WTC11 (cell line): ENCODE measurements at regions not wholly inside any gene's neighbourhood (a gene's known extent, or its start where the extent isn't known, plus 50 kb on each side); places are given as distances from the start of the nearest gene placed in this dataset.

Experiments used
- ATAC-seq: fragments of 200-7000 bp; cut with Tn5 transposase; 2 replicates; pipeline ENCODE4 v1.10.0; 2021; ENCODE audit warnings: mild to moderate bottlenecking, moderate library complexity
- CTCF ChIA-PET: fragments of 300-600 bp; sonication (Branson Sonifier 250); formaldehyde crosslinking; loops from one replicate; lab custom pipeline; 2021; ENCODE audit warnings: antibody characterized with exemption; lab: Charles Lee
- POLR2A ChIA-PET: fragments of 350-600 bp; sonication (Branson Sonifier 250); formaldehyde crosslinking; loops from one replicate; lab custom pipeline; 2021; ENCODE audit warnings: antibody characterized with exemption; lab: Charles Lee
- DNase-seq: peaks from one replicate; pipeline ENCODE4 v3.0.0; 2021; ENCODE audit warnings: low spot score
- H3K27ac Mint-ChIP-seq: 2 replicates; pipeline ENCODE4 v1.8.0; 2021; ENCODE audit warnings: mixed read lengths
- H3K27me3 Mint-ChIP-seq: 2 replicates; pipeline ENCODE4 v1.8.0; 2021; ENCODE audit warnings: low read depth, mild to moderate bottlenecking, moderate library complexity, mixed read lengths
- H3K36me3 Mint-ChIP-seq: 2 replicates; pipeline ENCODE4 v1.8.0; 2021; ENCODE audit warnings: mixed read lengths
- H3K4me1 Mint-ChIP-seq: 2 replicates; pipeline ENCODE4 v1.8.0; 2022; ENCODE audit warnings: mixed read lengths
- H3K4me3 Mint-ChIP-seq: 2 replicates; pipeline ENCODE4 v1.8.0; 2021; ENCODE audit warnings: mild to moderate bottlenecking, moderate library complexity, mixed read lengths
- H3K9me3 Mint-ChIP-seq: 2 replicates; pipeline ENCODE4 v1.8.0; 2021; ENCODE audit warnings: mixed read lengths
- ATF3 ChIP-seq: sonication (generic); formaldehyde crosslinking; conservative IDR thresholded peaks from 2 replicates; pipeline ENCODE4 v1.8.1; 2022; ENCODE audit warnings: mild to moderate bottlenecking, missing genetic modification reagents
- E2F1 ChIP-seq: sonication (generic); formaldehyde crosslinking; IDR thresholded peaks from 2 replicates; pipeline ENCODE4 v1.8.0; 2022; ENCODE audit warnings: mild to moderate bottlenecking, missing genetic modification reagents
- E2F4 ChIP-seq: sonication (generic); formaldehyde crosslinking; IDR thresholded peaks from 2 replicates; pipeline ENCODE4 v1.8.1; 2022; ENCODE audit warnings: low read depth, mild to moderate bottlenecking, moderate library complexity, missing genetic modification reagents, borderline replicate concordance
- E2F5 ChIP-seq: sonication (generic); formaldehyde crosslinking; IDR thresholded peaks from 2 replicates; pipeline ENCODE4 v1.8.1; 2022; ENCODE audit warnings: mild to moderate bottlenecking, moderate library complexity, missing genetic modification reagents
- EMX1 ChIP-seq: fragments of 250-450 bp; sonication (Bioruptor Pico); IDR thresholded peaks from 2 replicates; pipeline ENCODE4 v1.8.0; 2021; ENCODE audit warnings: mild to moderate bottlenecking
- FOXJ3 ChIP-seq: sonication (generic); formaldehyde crosslinking; IDR thresholded peaks from 2 replicates; pipeline ENCODE4 v1.9.0; 2021; ENCODE audit warnings: missing genetic modification reagents, mild to moderate bottlenecking, borderline replicate concordance
- FOXK1 ChIP-seq: sonication (generic); formaldehyde crosslinking; IDR thresholded peaks from 2 replicates; pipeline ENCODE4 v1.8.0; 2022; ENCODE audit warnings: mild to moderate bottlenecking, moderate library complexity, missing genetic modification reagents
- GRHL2 ChIP-seq: fragments of 250-450 bp; sonication (Bioruptor Pico); IDR thresholded peaks from 2 replicates; pipeline ENCODE4 v1.8.0; 2022; ENCODE audit warnings: mild to moderate bottlenecking, moderate library complexity; ENCODE audit not compliant: insufficient replicate concordance, severe bottlenecking
- IRF1 ChIP-seq: sonication (generic); formaldehyde crosslinking; IDR thresholded peaks from 2 replicates; pipeline ENCODE4 v1.8.0; 2023; ENCODE audit warnings: missing genetic modification reagents
- JAZF1 ChIP-seq: fragments of 250-450 bp; sonication (Bioruptor Pico); IDR thresholded peaks from 2 replicates; pipeline ENCODE4 v1.9.0; 2021; ENCODE audit warnings: moderate library complexity, mild to moderate bottlenecking, inconsistent platforms
- NFATC4 ChIP-seq: fragments of 250-450 bp; sonication (Bioruptor Pico); IDR thresholded peaks from 2 replicates; pipeline ENCODE4 v1.9.0; 2021; ENCODE audit warnings: mild to moderate bottlenecking
- RELA ChIP-seq: sonication (generic); formaldehyde crosslinking; IDR thresholded peaks from 2 replicates; pipeline ENCODE4 v1.8.1; 2022; ENCODE audit warnings: missing genetic modification reagents, mild to moderate bottlenecking, borderline replicate concordance
- SOX15 ChIP-seq: fragments of 250-450 bp; sonication (Bioruptor Pico); IDR thresholded peaks from 2 replicates; pipeline ENCODE4 v1.9.0; 2021; ENCODE audit warnings: mild to moderate bottlenecking
- ZBTB21 ChIP-seq: sonication (generic); formaldehyde crosslinking; IDR thresholded peaks from 2 replicates; pipeline ENCODE4 v1.8.1; 2023; ENCODE audit warnings: mild to moderate bottlenecking, missing genetic modification reagents, borderline replicate concordance
- ZBTB43 ChIP-seq: sonication (generic); formaldehyde crosslinking; IDR thresholded peaks from 2 replicates; pipeline ENCODE4 v1.8.1; 2023; ENCODE audit warnings: mild to moderate bottlenecking, missing genetic modification reagents
- ZMAT4 ChIP-seq: fragments of 250-450 bp; sonication (Bioruptor Pico); IDR thresholded peaks from 2 replicates; pipeline ENCODE4 v1.9.0; 2021; ENCODE audit warnings: mild to moderate bottlenecking
- ZNF138 ChIP-seq: sonication (generic); formaldehyde crosslinking; conservative IDR thresholded peaks from 2 replicates; pipeline ENCODE4 v1.8.1; 2022; ENCODE audit warnings: mild to moderate bottlenecking, moderate library complexity, missing genetic modification reagents
- ZNF281 ChIP-seq: sonication (generic); formaldehyde crosslinking; IDR thresholded peaks from 2 replicates; pipeline ENCODE4 v1.8.0; 2023; ENCODE audit warnings: mild to moderate bottlenecking, missing genetic modification reagents
- ZNF512 ChIP-seq: sonication (generic); formaldehyde crosslinking; IDR thresholded peaks from 2 replicates; pipeline ENCODE4 v1.8.1; 2022; ENCODE audit warnings: missing genetic modification reagents, borderline replicate concordance

GRCh38 chr3:1632128-1632527 is 466.5 kb upstream of the CNTN4 start (continued):
- no peak for TF ChIP-seq ZNF281
- no peak for TF ChIP-seq ZMAT4 (CRISPR knock-in tag)
- TF ChIP-seq GRHL2 (CRISPR knock-in tag): no peak
- no peak for TF ChIP-seq E2F5
- TF ChIP-seq NFATC4 (CRISPR knock-in tag): no peak
- no peak for TF ChIP-seq FOXK1 (CRISPR knock-in tag)
- no peak for TF ChIP-seq JAZF1 (CRISPR knock-in tag)
- no peak for TF ChIP-seq E2F4 (CRISPR knock-in tag)
- no peak for TF ChIP-seq RELA (CRISPR knock-in tag)

GRCh38 chr3:1661839-1662238 is 436.8 kb upstream of the CNTN4 start:
- POLR2A ChIA-PET: no interaction called here
- no peak for TF ChIP-seq ZBTB43 (CRISPR knock-in tag)
- TF ChIP-seq ZBTB21 (CRISPR knock-in tag): no peak
- TF ChIP-seq E2F1: no peak
- no peak for TF ChIP-seq ZMAT4 (CRISPR knock-in tag)
- no peak for TF ChIP-seq GRHL2 (CRISPR knock-in tag)

GRCh38 chr3:1664266-1664665 is 434.4 kb upstream of the CNTN4 start:
- H3K27me3 Mint-ChIP-seq: peaks cover 3% of the 10 kb centered on the region; the same call in 1 of the 2 replicates
- no peak overlapping the region for H3K27ac Mint-ChIP-seq
- peaks cover 71% of the 10 kb centered on the region for H3K9me3 Mint-ChIP-seq
- POLR2A ChIA-PET: no interaction called here
- DNase-seq: no peak
- no peak overlapping the region for H3K4me3 Mint-ChIP-seq
- CTCF ChIA-PET: no interaction called here
- peaks cover 56% of the 10 kb centered on the region for H3K36me3 Mint-ChIP-seq
- no peaks in the 10 kb centered on the region for H3K4me1 Mint-ChIP-seq
- ATAC-seq: no peak
- TF ChIP-seq EMX1 (CRISPR knock-in tag): no peak
- no peak for TF ChIP-seq ZMAT4 (CRISPR knock-in tag)
- TF ChIP-seq IRF1 (CRISPR knock-in tag): no peak
- no peak for TF ChIP-seq SOX15
- no peak for TF ChIP-seq FOXJ3 (CRISPR knock-in tag)
- no peak for TF ChIP-seq ZNF512
- no peak for TF ChIP-seq ZNF138 (CRISPR knock-in tag)
- no peak for TF ChIP-seq ATF3 (CRISPR knock-in tag)

More at GRCh38 chr3:1661839-1662238, 436.8 kb upstream of the CNTN4 start:
- H3K9me3 Mint-ChIP-seq: peaks cover 60% of the 10 kb centered on the region
- no peak overlapping the region for H3K4me3 Mint-ChIP-seq
- peaks cover 52% of the 10 kb centered on the region for H3K36me3 Mint-ChIP-seq
- H3K27me3 Mint-ChIP-seq: no peaks in the 10 kb centered on the region; the same call in 1 of the 2 replicates
- ATAC-seq: no peak
- DNase-seq: no peak
- H3K27ac Mint-ChIP-seq: no peak overlapping the region
- CTCF ChIA-PET: no interaction called here
- H3K4me1 Mint-ChIP-seq: no peaks in the 10 kb centered on the region
